ENCODE measurements at regions not wholly inside any gene's neighbourhood (a gene's known extent, or its start where the extent isn't known, plus 50 kb on each side); places are given as distances from the start of the nearest gene placed in this dataset.

- H3K4me1 ChIP-seq (ENCODE audit: insufficient read depth, low read length): no peaks in the 10 kb centered on the region
- no peak overlapping the region for H3K4me3 ChIP-seq (ENCODE audit: low read length)
- H2AFZ ChIP-seq (ENCODE audit: low read depth, low read length): no peak overlapping the region
- no peaks in the 10 kb centered on the region for H3K27me3 ChIP-seq (ENCODE audit: insufficient read depth, low read length)
- no peaks in the 10 kb centered on the region for H3K9me3 ChIP-seq (ENCODE audit: low read length)
- no peaks in the 10 kb centered on the region for H3K36me3 ChIP-seq (ENCODE audit: insufficient read depth, low read length)
Observed at GRCh38 chr7:88700725-88701124, 58.8 kb upstream of the ZNF804B start.

- Histone ChIP-seq H3K36me3 (ENCODE audit: insufficient read depth, low read length) (no peaks in the 10 kb centered on the region), H2AFZ (ENCODE audit: low read depth, low read length) (no peak overlapping the region), H3K4me3 (ENCODE audit: low read length) (no peak overlapping the region), H3K9me3 (ENCODE audit: low read length) (no peaks in the 10 kb centered on the region), H3K27me3 (ENCODE audit: insufficient read depth, low read length) (no peaks in the 10 kb centered on the region), H3K4me1 (ENCODE audit: insufficient read depth, low read length) (no peaks in the 10 kb centered on the region)
Observed at GRCh38 chr7:88694207-88694606, 65.3 kb upstream of the ZNF804B start.

DNA sequence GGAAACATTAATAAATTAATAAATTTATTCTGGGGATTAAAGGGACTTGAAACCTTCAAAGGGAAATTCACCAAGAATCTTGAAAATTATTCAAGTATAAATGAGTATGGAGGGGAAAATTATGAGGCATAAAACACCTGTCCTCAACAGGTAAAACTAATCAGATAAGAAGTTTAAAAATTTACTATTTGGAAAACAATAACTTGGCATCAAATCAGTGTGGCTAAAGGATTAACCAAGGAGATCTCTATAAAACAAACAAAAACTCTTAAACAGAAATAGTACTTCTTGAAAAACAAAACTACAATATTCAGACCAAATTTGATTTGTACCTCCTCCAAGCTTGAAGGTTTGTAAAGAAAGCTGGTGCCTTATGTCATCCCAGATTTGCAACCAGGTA, 66.4 kb upstream of the ZNF804B start:
- Histone ChIP-seq H3K27me3 (ENCODE audit: insufficient read depth, low read length) (no peaks in the 10 kb centered on the region), H3K9me3 (ENCODE audit: low read length) (no peaks in the 10 kb centered on the region), H2AFZ (ENCODE audit: low read depth, low read length) (no peak overlapping the region), H3K4me3 (ENCODE audit: low read length) (no peak overlapping the region), H3K4me1 (ENCODE audit: insufficient read depth, low read length) (no peaks in the 10 kb centered on the region), H3K36me3 (ENCODE audit: insufficient read depth, low read length) (no peaks in the 10 kb centered on the region)

- no peaks in the 10 kb centered on the region for H3K9me3 ChIP-seq (ENCODE audit: low read length)
- H2AFZ ChIP-seq (ENCODE audit: low read depth, low read length): no peak overlapping the region
- no peaks in the 10 kb centered on the region for H3K27me3 ChIP-seq (ENCODE audit: insufficient read depth, low read length)
- H3K4me1 ChIP-seq (ENCODE audit: insufficient read depth, low read length): no peaks in the 10 kb centered on the region
- H3K4me3 ChIP-seq (ENCODE audit: low read length): no peak overlapping the region
- no peaks in the 10 kb centered on the region for H3K36me3 ChIP-seq (ENCODE audit: insufficient read depth, low read length)
Observed at GRCh38 chr7:88692493-88692892, 67.0 kb upstream of the ZNF804B start.

DNA sequence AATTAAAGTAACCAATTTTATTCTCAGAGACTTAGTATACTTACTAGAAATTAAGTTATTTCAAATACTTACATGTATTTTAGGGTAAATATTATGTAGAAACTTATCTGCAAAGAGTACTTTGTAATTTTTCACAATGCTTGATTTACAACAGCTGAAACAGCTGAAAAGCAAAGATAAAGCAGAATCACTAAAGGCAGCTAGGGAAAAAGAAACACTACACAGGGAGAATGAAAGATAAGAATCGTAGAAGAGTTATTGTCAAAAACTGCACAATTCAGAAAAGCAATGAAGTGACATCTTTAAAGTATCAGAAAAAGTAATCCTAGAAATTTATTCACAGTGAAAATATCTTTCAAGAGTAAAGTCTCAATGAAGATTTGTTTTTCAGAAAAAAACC, 69.7 kb upstream of the ZNF804B start:
- Histone ChIP-seq H3K4me3 (ENCODE audit: low read length) (no peak overlapping the region), H3K9me3 (ENCODE audit: low read length) (no peaks in the 10 kb centered on the region), H3K4me1 (ENCODE audit: insufficient read depth, low read length) (no peaks in the 10 kb centered on the region), H3K27me3 (ENCODE audit: insufficient read depth, low read length) (no peaks in the 10 kb centered on the region), H2AFZ (ENCODE audit: low read depth, low read length) (no peak overlapping the region), H3K36me3 (ENCODE audit: insufficient read depth, low read length) (no peaks in the 10 kb centered on the region)

- H3K9me3 ChIP-seq (ENCODE audit: low read length): no peaks in the 10 kb centered on the region
- H3K36me3 ChIP-seq (ENCODE audit: insufficient read depth, low read length): no peaks in the 10 kb centered on the region
- no peak overlapping the region for H3K4me3 ChIP-seq (ENCODE audit: low read length)
- H3K4me1 ChIP-seq (ENCODE audit: insufficient read depth, low read length): no peaks in the 10 kb centered on the region
- H2AFZ ChIP-seq (ENCODE audit: low read depth, low read length): no peak overlapping the region
- no peaks in the 10 kb centered on the region for H3K27me3 ChIP-seq (ENCODE audit: insufficient read depth, low read length)
Observed at GRCh38 chr7:88688222-88688621, 71.3 kb upstream of the ZNF804B start.

DNA sequence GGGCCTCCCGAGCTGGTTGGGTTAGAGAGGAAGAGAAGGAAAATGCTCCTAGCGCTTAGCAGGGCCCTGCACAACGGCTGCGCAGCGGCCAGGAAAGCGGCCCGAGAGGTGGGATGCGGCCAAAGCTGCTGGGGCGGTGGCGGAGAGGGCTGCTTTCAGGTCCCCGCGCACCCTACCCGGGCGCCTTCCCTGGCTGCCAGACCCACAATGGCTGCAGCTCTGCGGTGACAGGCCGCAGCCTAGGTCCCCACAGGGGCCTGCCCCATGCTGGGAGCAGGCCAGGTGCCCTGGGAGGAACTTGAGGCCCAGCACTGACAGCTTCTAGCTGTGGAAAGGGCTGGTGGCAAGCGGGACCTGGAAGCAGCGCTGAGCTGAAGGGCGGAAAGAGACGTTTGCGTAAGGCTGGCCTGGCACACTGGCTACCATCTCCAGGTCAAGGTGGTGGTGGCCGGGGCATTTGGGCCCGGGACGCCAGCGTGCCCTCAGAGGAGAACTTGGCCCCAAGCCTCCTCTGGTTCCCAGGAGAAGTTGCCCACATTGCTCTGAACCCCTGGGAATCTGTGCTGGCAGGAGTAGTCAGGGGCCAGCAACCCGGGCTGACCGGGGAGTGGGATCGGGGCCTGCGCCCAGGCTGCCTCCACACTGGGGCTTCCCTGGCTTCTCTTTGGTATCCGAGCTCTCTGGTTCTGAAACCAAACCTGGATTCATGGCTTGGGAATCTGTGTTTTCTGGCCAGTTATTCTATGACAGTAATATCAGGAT, 72.9 kb upstream of the ZNF804B start:
- H2AFZ ChIP-seq (ENCODE audit: low read depth, low read length): no peak overlapping the region
- no peaks in the 10 kb centered on the region for H3K4me1 ChIP-seq (ENCODE audit: insufficient read depth, low read length)
- no peak overlapping the region for H3K4me3 ChIP-seq (ENCODE audit: low read length)
- no peaks in the 10 kb centered on the region for H3K36me3 ChIP-seq (ENCODE audit: insufficient read depth, low read length)
- no peaks in the 10 kb centered on the region for H3K27me3 ChIP-seq (ENCODE audit: insufficient read depth, low read length)
- H3K9me3 ChIP-seq (ENCODE audit: low read length): no peaks in the 10 kb centered on the region

- no peaks in the 10 kb centered on the region for H3K9me3 ChIP-seq (ENCODE audit: low read length)
- no peak overlapping the region for H3K4me3 ChIP-seq (ENCODE audit: low read length)
- no peaks in the 10 kb centered on the region for H3K36me3 ChIP-seq (ENCODE audit: insufficient read depth, low read length)
- H3K4me1 ChIP-seq (ENCODE audit: insufficient read depth, low read length): no peaks in the 10 kb centered on the region
- no peaks in the 10 kb centered on the region for H3K27me3 ChIP-seq (ENCODE audit: insufficient read depth, low read length)
- H2AFZ ChIP-seq (ENCODE audit: low read depth, low read length): no peak overlapping the region
Observed at GRCh38 chr7:88681682-88682081, 77.8 kb upstream of the ZNF804B start.

DNA sequence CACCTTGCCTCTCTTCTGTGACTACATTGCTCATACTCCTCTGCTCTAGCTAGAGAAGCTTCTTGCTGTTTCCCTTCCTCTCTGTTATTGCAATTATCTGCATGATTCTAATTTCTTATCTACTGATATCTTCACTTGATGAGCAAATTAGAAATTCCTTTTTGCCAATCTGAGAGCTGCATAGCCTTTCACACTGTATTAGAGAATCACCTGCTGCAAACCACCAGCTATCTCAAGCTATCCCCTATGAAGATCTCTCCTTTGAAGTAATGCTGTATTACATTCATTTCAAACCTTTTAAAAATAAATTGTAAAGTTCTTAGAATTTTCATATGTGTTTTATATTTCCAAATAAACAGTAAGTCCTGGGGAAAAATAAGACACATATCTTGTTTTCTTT, 89.0 kb upstream of the ZNF804B start:
- no peaks in the 10 kb centered on the region for H3K27me3 ChIP-seq (ENCODE audit: insufficient read depth, low read length)
- H3K4me1 ChIP-seq (ENCODE audit: insufficient read depth, low read length): peaks cover 2% of the 10 kb centered on the region
- H2AFZ ChIP-seq (ENCODE audit: low read depth, low read length): no peak overlapping the region
- H3K4me3 ChIP-seq (ENCODE audit: low read length): no peak overlapping the region
- H3K9me3 ChIP-seq (ENCODE audit: low read length): no peaks in the 10 kb centered on the region
- H3K36me3 ChIP-seq (ENCODE audit: insufficient read depth, low read length): no peaks in the 10 kb centered on the region

DNA sequence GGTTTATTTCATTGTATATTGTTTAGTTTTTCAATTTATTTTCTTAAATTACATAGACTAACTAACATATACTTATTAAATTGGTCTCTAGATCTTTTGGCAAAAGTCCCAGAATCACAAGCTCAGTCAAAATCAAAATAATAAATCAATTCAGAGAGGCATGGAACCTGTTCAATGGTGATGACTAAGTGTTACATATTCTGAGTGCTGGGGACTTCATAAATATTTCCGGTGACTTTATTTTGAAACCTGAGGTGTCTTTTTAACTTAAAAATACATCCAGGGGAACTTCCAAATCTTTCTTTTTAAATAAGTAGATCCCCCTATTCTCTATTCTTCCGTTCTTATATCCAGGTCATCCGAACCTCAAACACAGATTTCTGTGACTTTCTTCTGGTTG, 89.6 kb upstream of the ZNF804B start:
- Histone ChIP-seq H3K4me3 (ENCODE audit: low read length) (no peak overlapping the region), H3K4me1 (ENCODE audit: insufficient read depth, low read length) (peaks cover 2% of the 10 kb centered on the region), H2AFZ (ENCODE audit: low read depth, low read length) (no peak overlapping the region), H3K36me3 (ENCODE audit: insufficient read depth, low read length) (no peaks in the 10 kb centered on the region), H3K9me3 (ENCODE audit: low read length) (no peaks in the 10 kb centered on the region), H3K27me3 (ENCODE audit: insufficient read depth, low read length) (no peaks in the 10 kb centered on the region)

- H3K36me3 ChIP-seq (ENCODE audit: insufficient read depth, low read length): no peaks in the 10 kb centered on the region
- H3K4me3 ChIP-seq (ENCODE audit: low read length): no peak overlapping the region
- no peak overlapping the region for H2AFZ ChIP-seq (ENCODE audit: low read depth, low read length)
- no peaks in the 10 kb centered on the region for H3K27me3 ChIP-seq (ENCODE audit: insufficient read depth, low read length)
- H3K9me3 ChIP-seq (ENCODE audit: low read length): no peaks in the 10 kb centered on the region
- peaks cover 2% of the 10 kb centered on the region for H3K4me1 ChIP-seq (ENCODE audit: insufficient read depth, low read length)
Observed at GRCh38 chr7:88668591-88668990, 90.9 kb upstream of the ZNF804B start.

- Histone ChIP-seq H3K4me1 (ENCODE audit: insufficient read depth, low read length) (peaks cover 2% of the 10 kb centered on the region), H3K36me3 (ENCODE audit: insufficient read depth, low read length) (no peaks in the 10 kb centered on the region), H3K4me3 (ENCODE audit: low read length) (no peak overlapping the region), H2AFZ (ENCODE audit: low read depth, low read length) (no peak overlapping the region), H3K27me3 (ENCODE audit: insufficient read depth, low read length) (no peaks in the 10 kb centered on the region), H3K9me3 (ENCODE audit: low read length) (no peaks in the 10 kb centered on the region)
Observed at GRCh38 chr7:88666626-88667025, 92.9 kb upstream of the ZNF804B start.

GRCh38 chr7:88665892-88666514, 93.5 kb upstream of the ZNF804B start:
- no peaks in the 10 kb centered on the region for H3K36me3 ChIP-seq (ENCODE audit: insufficient read depth, low read length)
- H3K27me3 ChIP-seq (ENCODE audit: insufficient read depth, low read length): no peaks in the 10 kb centered on the region
- H3K9me3 ChIP-seq (ENCODE audit: low read length): no peaks in the 10 kb centered on the region
- no peak overlapping the region for H2AFZ ChIP-seq (ENCODE audit: low read depth, low read length)
- no peak overlapping the region for H3K4me3 ChIP-seq (ENCODE audit: low read length)
- peaks cover 2% of the 10 kb centered on the region for H3K4me1 ChIP-seq (ENCODE audit: insufficient read depth, low read length)

Measured in neuron (in vitro differentiated cells).